Heart right ventricle (tissue), 16 donors: ENCODE measurements at regions not wholly inside any gene's neighbourhood (a gene's known extent, or its start where the extent isn't known, plus 50 kb on each side); places are given as distances from the start of the nearest gene placed in this dataset.

Experiments
- ATAC-seq, 8 donors: fragments of 200-7000 bp; cut with Tn5 transposase; one replicate each; pipeline ENCODE4 v1.9.1; 2020; ENCODE audit warnings: mild to moderate bottlenecking in 8 of 8, moderate library complexity in 8 of 8, moderate number of reproducible peaks in 1 of 8
- DNase-seq, 2 donors: peaks; one replicate each; pipeline ENCODE4 v3.0.0-alpha.2; 2020
- H3K27ac ChIP-seq, 10 donors: fragments of 200-600 bp; sonication (generic) in 2 of 10; one replicate each; pipeline versions ENCODE4 v1.5.0 to v1.8.0; 2020 to 2022; ENCODE audit warnings: mild to moderate bottlenecking in 3 of 10
- H3K27me3 ChIP-seq, 7 donors: fragments of 200-600 bp; one replicate each; pipeline ENCODE4 v1.8.0; 2021 to 2022; ENCODE audit warnings: mild to moderate bottlenecking in 2 of 7
- H3K36me3 ChIP-seq, 9 donors: fragments of 200-600 bp; sonication (generic) in 1 of 9; one replicate each; pipeline versions ENCODE4 v1.5.0 to v1.8.0; 2020 to 2022; ENCODE audit warnings: mild to moderate bottlenecking in 2 of 9
- H3K4me1 ChIP-seq, 9 donors: fragments of 200-600 bp; sonication (generic) in 1 of 9; one replicate each; pipeline versions ENCODE4 v1.5.0 to v1.8.0; 2020 to 2022; ENCODE audit warnings: mild to moderate bottlenecking in 4 of 9
- H3K4me3 ChIP-seq, 10 donors: fragments of 200-600 bp; sonication (generic) in 2 of 10; one replicate each; pipeline versions ENCODE4 v1.5.0 to v1.8.0; 2020 to 2022; ENCODE audit warnings: mild to moderate bottlenecking in 7 of 10, moderate library complexity in 2 of 10
- H3K9me3 ChIP-seq, 11 donors: fragments of 200-600 bp in 10 of 11; sonication (generic) in 2 of 11; one replicate each; pipeline versions ENCODE4 v1.5.0 to v1.8.0; 2013 to 2022; ENCODE audit warnings: mild to moderate bottlenecking in 2 of 11, control low read depth in 1 of 11, moderate library complexity in 1 of 11
- WGBS, 2 donors: extraction: QIAGEN DNeasy Blood & Tissue Kit; methylation state at CpG; one replicate each; pipeline ENCODE4 v1.1.7; 2013; ENCODE audit warnings: inconsistent platforms in 1 of 2; 5-methylcytosine and 5-hydroxymethylcytosine counted together
- intact Hi-C, 10 donors: fragments of 100-400 bp; cut with DNase I; formaldehyde crosslinking; loops; one replicate each; pipeline versions ENCODE4 v1.11.1 to v1.14.2; 2022
- TF ChIP-seq, protein P1 (sequence below), 9 donors: fragments of 200-600 bp; sonication (generic) in 2 of 9; IDR thresholded peaks; one replicate each; pipeline versions ENCODE4 v1.5.0 to v1.8.0; 2021 to 2022; ENCODE audit warnings: antibody characterized with exemption in 9 of 9, mild to moderate bottlenecking in 5 of 9, moderate library complexity in 1 of 9
- donor health status: Arrhythmogenic right ventricular cardiomyopathy.
- donor health status: ischemic (EF 13 %, LVEDD 7.1; RV severe dilation, severe dysfunction).
- donor health status: healthy with polysubstance abuse.
- donor health status: DM: no; HTN: yes; CAD: no.
- donor health status: DM: no; HTN: no; CAD: no.
- donor health status: ischemic (EF 25% LVEDD 6.9; RV normal size, moderate dysfunction).
- donor health status: ischemic (EF 25% LVEDD 5.7; RV mildly dilated, moderate dysfunction).
- donor health status: healthy.
- donor health status: DM: yes; HTN: yes; CAD: no.
- donor health status: Ischemic cardiomyopathy.
- donor health status: ischemic (EF 35%, LVEDD 5.7; RV mildly dilated, moderate dysfunction).
- donor health status: nonischemic (EF 11% LVEDD 7.7; RV severe dilation, severe dysfunction).
- donor health status: DM: yes; HTN: yes; CAD: no.
- donor health status: PGD.
- donor health status: ischemic (EF 29% LVEDD 5.4; RV normal size, mild dysfunction).
- donor health status: nonischemic (EF 23%, LVEDD 6.1; RV moderate dilation, normal function).

DNA sequence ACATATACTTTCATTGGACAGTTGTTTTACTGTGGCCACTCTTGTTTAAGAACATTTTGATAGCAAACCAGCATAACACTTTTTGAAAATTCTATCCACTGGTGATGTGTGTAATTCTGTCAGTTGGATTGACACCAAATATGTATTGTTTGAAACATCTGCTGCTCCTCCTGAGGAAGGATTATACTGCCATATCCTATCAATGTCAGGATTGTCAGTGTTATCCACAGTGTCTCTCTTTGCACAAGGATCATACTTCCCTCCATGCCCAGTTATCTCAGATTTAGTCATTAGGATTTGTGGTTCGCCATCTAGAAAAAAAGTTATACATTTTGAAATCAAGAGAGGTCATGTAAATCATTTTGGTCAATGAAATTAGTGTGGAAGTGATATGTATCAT, 1859.6 kb downstream of the C4orf33 start:
- TF ChIP-seq, protein P1, sequence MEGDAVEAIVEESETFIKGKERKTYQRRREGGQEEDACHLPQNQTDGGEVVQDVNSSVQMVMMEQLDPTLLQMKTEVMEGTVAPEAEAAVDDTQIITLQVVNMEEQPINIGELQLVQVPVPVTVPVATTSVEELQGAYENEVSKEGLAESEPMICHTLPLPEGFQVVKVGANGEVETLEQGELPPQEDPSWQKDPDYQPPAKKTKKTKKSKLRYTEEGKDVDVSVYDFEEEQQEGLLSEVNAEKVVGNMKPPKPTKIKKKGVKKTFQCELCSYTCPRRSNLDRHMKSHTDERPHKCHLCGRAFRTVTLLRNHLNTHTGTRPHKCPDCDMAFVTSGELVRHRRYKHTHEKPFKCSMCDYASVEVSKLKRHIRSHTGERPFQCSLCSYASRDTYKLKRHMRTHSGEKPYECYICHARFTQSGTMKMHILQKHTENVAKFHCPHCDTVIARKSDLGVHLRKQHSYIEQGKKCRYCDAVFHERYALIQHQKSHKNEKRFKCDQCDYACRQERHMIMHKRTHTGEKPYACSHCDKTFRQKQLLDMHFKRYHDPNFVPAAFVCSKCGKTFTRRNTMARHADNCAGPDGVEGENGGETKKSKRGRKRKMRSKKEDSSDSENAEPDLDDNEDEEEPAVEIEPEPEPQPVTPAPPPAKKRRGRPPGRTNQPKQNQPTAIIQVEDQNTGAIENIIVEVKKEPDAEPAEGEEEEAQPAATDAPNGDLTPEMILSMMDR (IDR thresholded peaks at IDR 0.05) = no peak
- no peak for DNase-seq
- Histone ChIP-seq H3K36me3 (no peaks in the 10 kb centered on the region), H3K4me1 (no peaks in the 10 kb centered on the region), H3K9me3 (peaks cover 0 to 17% (median 0%) of the 10 kb centered on the region in 11 donors), H3K27me3 (no peaks in the 10 kb centered on the region), H3K4me3 (no peak overlapping the region), H3K27ac (no peak overlapping the region)
- WGBS, 2 donors = 70 to 75% methylated on average over 1 of the region's 1 CpG
- ATAC-seq = no peak
- intact Hi-C loops = no loop called here

DNA sequence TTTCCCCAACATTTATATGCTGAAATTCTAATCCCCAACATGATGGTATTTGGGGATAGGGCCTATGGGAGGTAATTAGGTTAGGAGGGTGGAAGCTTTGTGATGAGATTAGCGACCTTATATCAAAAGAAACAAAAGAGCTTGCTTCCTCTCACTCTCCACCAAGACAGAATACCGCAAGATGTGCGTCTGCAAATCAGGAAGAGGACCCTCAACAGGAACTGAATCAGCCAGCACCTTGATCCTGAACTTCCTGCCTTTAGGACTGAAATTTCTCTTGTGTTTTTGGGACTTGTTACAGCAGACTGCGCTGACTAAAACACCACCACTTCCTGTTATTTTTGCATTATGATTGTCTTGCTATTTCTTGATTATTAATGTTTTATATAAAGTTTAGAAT, 1889.4 kb downstream of the C4orf33 start:
- DNase-seq (no peak), ATAC-seq (no peak)
- intact Hi-C loops = no loop called here
- WGBS, 2 donors = 44 to 50% methylated on average over 4 of the region's 4 CpGs
- Histone ChIP-seq H3K4me3 (no peak overlapping the region), H3K36me3 (no peaks in the 10 kb centered on the region), H3K27ac (no peak overlapping the region), H3K4me1 (no peaks in the 10 kb centered on the region), H3K9me3 (peaks cover 0 to 6% (median 0%) of the 10 kb centered on the region in 11 donors), H3K27me3 (no peaks in the 10 kb centered on the region)
- TF ChIP-seq, protein P1 (IDR thresholded peaks at IDR 0.05) = no peak

DNA sequence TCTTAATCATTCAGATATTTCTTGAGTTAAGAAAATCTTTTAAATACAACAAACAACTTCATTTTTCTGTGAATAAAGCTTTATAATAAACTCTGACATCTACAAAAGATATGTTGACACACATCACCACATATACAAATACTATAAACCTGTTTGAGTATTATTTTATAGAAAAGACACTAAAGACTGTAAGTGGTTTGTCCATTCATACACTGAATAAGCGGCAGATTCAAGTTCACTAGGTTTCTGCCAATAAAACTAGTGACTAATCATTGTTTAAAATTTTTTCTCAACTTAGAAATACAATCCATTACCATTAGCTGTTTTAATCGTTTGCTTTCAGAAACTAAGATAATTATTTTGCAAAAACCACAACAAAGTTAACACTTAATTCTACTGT, 1900.0 kb downstream of the C4orf33 start:
- intact Hi-C loops = no loop called here
- WGBS, 2 donors = 75 to 85% methylated on average over 2 of the region's 2 CpGs
- peaks cover 0 to 10% (median 0%) of the 10 kb centered on the region in 11 donors for H3K9me3 ChIP-seq
- H3K4me1 ChIP-seq = no peaks in the 10 kb centered on the region
- no peak overlapping the region for H3K4me3 ChIP-seq
- H3K27me3 ChIP-seq = no peaks in the 10 kb centered on the region
- no peak overlapping the region for H3K27ac ChIP-seq
- DNase-seq (no peak), ATAC-seq (no peak)
- H3K36me3 ChIP-seq = no peaks in the 10 kb centered on the region
- TF ChIP-seq, protein P1 (IDR thresholded peaks at IDR 0.05) = no peak

DNA sequence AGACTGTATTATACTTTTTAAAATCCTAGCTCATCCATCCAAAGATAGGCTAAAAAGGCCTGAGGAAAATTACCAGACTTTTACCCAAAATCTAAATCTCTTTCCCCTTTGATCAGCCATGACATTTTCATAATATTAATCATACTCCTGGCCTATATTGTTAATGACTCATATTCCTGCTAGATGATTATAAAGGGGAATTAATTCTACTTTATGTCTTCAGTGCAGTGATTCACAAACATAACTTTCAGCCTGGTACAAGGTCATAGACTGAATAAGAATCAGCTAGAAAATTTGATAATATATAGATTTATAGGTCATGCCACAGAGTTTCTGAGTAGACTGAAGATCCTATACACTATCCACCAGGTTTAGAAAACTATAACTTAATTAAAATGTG, 1905.4 kb downstream of the C4orf33 start:
- TF ChIP-seq, protein P1 (IDR thresholded peaks at IDR 0.05) = no peak
- Histone ChIP-seq H3K36me3 (no peaks in the 10 kb centered on the region), H3K4me1 (no peaks in the 10 kb centered on the region), H3K9me3 (peaks cover 0 to 6% (median 0%) of the 10 kb centered on the region in 11 donors), H3K4me3 (no peak overlapping the region), H3K27me3 (no peaks in the 10 kb centered on the region), H3K27ac (no peak overlapping the region)
- no peak for DNase-seq
- intact Hi-C loops = no loop called here
- ATAC-seq = no peak

DNA sequence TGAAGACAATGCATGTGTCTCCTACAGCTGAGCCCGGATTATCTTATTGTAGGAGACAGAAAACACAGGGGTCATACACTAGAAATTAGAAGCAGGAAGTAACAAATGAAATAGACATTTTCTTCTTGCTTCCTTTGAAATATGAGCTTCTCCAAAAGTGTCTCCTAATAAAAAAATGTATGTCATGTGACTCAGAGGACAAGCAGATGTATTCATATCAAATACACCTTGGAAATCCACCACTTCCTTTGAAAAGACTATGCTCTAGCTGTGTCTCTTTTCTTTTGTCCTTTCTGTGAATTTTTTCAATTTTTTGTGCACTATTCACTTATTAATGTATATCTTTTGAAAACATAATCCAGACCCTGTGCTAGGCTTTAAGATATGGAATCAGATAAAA, 1906.2 kb downstream of the C4orf33 start:
- TF ChIP-seq, protein P1 (IDR thresholded peaks at IDR 0.05) = no peak
- no peaks in the 10 kb centered on the region for H3K36me3 ChIP-seq
- no peak overlapping the region for H3K27ac ChIP-seq
- no peak overlapping the region for H3K4me3 ChIP-seq
- WGBS, 2 donors = 58 to 68% methylated on average over 1 of the region's 1 CpG
- H3K27me3 ChIP-seq = no peaks in the 10 kb centered on the region
- no peaks in the 10 kb centered on the region for H3K9me3 ChIP-seq
- no peaks in the 10 kb centered on the region for H3K4me1 ChIP-seq
- no peak for DNase-seq
- ATAC-seq = no peak
- intact Hi-C loops = no loop called here
